ENCODE measurements at regions not wholly inside any gene's neighbourhood (a gene's known extent, or its start where the extent isn't known, plus 50 kb on each side); places are given as distances from the start of the nearest gene placed in this dataset.
"Not testable (repeated sequence)": the region's sequence is repeated elsewhere in the genome, so short reads cannot be mapped to it uniquely, and the experiment has no call there.

DNA sequence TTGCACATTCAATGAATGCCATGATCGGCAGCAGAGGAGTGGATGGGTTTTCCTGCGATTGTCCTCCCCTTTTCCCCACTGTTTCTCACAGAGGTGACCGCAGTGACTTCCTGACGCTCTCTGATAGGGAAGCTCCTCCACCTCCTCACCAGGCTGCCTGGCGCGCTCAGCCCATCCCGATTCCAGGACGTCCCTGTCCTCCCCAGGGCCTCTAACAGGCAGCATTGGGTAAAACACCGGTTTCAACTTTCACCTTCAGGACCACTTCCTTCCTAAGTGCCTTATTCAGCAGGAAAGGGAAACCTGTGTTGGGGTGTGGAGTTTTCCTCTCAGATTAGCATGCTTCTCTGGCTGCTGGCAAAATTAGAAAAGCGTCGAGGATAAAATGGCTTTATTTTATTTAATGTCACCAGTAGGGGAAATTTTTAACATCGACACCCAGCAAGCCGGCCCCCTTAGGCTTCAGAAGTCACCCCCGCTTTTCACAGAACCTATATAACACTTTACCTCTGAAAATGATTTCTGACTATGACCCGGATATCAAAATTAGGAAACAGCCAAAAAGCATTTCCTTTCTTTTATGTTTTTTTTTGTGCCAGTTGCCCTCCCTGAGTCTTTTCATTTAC, 570.4 kb upstream of the GJE1 start:
- no peak for DNase-seq

DNA sequence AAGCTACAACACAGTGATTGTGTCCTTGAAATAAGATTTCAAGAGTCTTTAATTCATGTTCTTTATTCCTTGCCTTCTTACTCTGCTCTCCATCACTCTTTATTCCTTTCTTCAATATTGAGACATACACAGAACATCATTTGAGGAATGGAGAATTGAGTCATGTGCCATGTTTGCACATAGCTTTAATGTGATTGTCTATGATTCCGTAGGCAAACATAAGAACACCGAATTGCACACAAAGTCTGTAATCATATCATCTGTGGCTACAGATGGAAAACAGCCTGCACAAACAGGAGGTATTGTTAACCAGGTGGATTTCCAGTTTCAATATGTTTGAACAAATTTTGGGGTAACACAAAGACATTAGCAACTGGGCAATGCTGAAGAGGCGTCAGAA, 571.6 kb upstream of the GJE1 start:
- DNase-seq = no peak

DNA sequence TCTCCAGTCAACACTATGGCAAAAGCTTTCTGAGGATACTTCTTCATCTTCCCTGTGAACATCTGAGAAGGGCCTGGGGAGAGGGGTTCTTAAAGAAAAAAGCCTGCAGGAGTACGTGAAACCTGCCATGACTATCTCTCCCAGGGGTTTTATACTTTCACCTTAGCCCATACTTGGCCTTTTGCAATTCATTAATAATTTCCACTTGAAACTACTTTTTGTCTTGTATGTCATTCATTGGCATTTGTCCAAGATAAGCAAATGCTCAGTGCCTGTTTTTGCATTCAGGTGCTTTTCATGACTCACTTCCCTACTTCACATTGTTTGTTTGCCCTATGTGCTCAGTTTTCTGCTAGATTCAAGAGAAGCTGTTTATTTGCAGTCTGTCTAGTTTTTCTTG, 580.3 kb upstream of the GJE1 start:
- DNase-seq = peak in 1 of 5 experiments; percentile 39

DNA sequence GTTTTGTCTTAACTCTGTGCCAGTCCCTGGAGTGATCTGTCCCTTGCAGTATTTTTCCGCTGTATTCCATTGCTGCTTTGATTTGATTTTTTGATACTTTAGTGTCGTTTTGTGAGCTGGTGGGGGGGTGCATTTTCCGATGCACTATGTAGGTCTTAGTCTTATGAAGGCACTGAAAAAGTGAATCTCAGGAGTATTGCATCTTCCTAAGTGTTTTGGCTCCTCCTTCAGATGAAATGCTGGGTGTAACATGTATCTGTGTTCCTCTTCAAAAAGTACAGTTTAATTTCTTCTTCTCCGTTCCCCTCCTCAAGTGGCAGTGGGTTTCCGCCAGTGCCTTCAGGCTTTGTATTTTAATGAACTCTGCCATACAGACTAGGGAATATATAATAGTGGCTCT, 580.7 kb upstream of the GJE1 start:
- DNase-seq = no peak

DNA sequence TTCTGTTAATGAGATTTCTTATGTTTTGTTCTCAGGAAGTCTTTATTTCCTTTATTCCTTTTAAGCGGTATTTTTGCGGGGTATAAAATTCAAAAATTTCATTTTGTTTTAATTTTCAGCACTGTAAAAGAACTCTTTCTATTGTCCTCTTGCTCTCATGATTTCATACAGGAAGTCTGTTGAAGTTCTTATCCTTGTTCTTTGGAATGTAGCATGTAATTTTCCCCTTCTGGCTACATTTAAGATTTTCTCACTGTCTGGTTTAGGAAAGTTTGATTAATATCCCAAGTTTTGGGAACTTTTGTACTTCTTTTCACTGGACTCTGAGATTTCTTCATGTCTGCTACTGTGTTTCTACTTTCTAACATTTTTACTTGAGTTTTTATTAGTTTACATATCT, 581.4 kb upstream of the GJE1 start:
- DNase-seq = no peak

DNA sequence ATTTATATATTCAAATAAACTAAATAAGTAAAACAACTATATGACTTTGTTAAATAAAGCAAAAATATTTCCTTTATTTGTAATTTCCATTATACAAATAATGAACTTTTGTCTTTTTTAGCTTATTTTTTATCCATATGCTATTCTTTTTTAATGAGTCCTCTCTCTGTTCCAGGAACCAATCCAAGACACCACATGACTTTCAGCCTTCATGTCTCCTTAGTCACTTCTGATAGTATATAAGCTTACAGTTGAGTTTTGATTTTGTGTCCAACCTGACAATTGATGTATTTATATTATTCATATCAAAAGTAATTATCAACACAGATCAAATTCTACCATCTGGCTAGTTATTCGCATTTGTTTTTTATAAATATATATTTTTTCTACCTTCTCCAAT, 582.3 kb upstream of the GJE1 start:
- DNase-seq = no peak

DNA sequence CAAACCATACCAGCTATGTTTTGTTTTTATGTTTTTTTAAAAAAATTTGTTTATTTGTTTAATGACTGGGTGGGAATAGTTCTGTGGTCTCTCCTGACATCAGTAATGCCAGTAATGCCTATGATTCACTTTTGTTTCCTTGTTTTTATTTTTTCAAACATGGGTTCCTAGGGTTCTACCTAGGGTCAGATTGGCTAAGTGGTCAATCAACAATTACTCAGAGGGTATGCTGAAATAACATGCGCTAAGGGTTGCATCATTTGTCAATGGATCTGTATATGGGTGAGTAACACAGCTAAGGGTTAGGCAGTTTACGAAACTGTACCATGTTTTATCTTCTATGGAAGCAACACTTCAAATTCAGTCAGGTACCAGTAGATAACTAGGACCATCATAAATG, 583.8 kb upstream of the GJE1 start:
- DNase-seq = no peak

DNA sequence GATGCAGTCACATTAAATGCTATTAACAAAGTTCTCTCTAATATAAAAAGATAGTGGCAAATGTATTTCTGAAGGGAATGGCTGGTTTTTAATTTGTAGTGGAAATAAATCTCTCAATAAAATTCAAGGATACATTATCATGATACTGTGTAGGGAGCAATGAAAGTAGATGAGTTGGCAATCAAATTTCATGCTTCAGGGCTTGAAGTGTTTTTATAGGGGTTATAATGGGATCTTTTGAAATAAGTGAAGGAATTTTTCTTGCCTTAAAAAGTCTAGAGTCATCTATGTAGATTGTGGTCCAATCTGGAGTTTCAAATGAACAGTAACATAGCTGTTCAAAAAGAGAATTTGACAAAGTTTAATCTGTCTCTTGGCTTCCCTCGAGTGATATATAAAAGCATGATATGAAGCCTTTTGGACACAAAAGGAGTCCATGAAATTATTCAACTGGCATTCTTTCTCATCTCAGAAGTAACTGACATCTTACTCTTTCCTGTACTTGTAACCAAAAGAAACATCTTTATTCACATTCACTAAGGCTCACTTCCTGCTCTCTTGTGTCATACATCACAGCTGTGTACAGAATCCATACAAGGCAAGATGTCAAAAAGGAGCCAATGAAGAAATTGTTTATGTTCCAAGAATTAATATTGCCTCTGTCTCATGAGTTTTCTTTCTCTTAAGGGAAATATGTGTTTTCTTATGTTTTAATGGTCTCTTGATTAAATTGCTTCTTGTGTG, 591.0 kb upstream of the GJE1 start:
- peak in 1 of 5 experiments; percentile 17 for DNase-seq

DNA sequence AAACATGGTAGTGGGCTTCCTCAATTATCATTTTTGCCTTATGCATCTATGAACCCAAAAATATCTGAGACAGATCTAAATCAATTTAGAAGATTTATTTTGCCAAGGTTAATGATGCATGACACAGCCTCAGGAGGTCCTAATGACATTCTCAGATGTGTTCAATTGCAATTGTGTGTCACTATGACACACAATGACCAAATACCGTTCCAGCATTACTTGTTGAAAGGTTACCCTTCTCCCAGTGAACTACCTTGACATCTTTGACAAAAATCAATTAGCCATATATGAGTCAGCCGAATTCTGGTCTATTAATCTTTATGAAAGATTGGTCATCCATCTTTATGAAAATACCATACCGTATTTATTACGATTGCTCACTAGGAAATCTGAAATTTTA, 592.5 kb upstream of the GJE1 start:
- no peak for DNase-seq

DNA sequence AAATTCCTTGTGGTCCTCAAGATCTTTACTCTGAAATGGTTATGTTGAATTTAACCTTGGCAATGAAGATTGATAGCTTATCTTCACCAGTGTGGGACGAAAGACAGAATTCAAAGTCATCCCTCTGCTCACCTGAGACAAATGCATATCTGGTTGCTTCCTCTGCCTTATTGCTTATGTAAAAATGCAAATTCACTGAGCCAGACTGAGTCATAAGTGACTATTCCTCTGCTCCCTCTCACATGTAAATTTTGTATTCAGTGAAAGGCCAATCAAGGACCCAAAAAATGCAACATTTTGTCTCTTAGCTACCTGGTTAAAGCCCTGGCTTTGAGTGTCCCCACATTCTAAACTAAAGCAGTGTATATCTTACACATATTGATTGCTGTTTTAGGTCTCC, 593.1 kb upstream of the GJE1 start:
- no peak for DNase-seq

DNA sequence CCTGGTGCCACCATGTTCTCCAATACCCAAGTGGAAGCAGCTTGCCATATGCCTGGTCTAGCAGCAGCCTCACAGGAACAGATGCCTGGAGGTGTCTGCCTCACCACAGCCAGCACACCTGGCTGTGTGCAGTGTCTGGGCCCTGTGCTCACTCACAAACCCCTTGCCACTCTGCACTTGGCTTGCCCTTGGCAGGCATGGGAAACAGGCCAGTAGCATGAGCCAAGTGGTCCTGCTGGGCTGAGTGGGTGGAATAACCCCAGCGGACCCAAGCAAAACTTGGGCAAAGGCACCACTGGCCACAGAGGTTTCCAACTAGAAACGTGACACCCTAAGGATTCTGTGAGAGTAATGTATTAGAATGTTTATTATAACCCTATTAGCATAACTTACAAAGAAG, 600.5 kb upstream of the GJE1 start:
- DNase-seq = no peak

DNA sequence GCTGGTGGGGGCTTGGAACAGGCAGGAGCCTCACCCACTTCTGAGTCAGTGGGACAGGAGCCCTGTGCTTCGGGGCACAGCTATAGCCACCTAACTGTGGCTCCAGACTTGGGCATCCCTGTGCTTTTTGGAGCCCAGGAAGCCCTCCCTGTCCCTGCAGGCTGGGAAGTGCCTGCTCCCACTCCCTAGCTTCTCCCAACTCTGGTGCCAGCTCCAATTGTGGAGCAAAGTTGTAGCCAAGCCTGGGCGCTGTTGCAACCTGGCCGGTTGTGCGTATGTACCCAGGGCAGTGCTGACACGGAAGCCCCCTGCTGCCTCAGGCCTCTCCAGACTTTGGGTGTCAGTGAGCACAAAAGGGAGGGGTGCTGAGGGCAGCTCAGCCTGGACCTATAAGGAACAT, 601.7 kb upstream of the GJE1 start:
- DNase-seq = no peak

DNA sequence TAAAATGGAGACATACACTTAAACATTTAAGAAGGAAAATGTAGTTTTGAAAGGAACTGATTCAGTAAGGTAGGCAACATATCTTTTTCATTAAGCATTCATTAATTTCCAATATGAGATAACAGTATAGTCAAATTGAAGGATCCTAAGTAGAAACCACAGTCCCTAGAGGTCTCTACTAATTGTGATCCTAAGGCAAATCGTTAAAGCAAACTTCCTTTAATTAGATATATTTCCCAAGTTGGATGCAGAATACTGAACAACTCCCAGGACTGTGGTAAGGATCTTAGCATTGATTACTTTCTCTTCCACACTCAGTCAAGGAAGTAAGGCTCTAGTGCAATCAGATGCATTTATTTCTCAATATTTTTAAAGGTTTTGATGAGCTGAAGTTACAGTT, 604.1 kb upstream of the GJE1 start:
- DNase-seq = no peak

DNA sequence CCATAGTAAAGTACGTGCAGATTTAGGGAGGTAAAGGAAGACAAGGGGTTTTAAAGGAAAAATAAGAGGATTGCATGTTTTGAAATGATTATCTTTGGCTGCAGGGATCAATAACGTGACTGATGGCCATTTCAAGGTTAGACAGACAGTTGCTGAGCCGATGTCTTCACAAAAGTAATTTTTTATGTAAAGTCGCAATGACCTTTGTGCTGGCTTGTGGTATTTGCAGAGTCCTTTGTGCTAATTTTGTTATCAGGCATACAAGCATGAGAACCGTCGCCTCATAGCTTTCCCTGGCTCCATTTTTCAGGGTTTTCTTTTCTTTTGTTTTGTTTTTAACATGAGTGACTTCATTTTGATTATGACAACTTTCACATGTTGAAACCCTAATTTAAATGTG, 605.7 kb upstream of the GJE1 start:
- DNase-seq = no peak

DNA sequence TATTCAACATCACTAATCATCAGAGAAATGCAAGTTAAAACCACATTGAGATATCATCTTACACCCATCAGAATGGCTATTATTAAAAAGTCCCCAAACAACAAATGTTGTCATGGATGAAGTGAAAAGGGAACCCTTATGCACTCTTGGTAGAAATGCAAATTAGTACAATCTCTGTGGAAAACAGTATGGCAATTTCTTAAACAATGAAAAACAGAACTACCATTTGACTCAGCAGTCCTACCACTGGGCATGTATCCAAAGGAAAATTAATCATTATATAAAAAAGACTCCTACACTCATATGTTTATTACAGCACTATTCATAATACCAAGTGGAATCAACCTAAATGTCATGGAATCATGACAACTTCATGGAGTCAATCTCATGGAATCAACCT, 611.3 kb upstream of the GJE1 start:
- no peak for DNase-seq

DNA sequence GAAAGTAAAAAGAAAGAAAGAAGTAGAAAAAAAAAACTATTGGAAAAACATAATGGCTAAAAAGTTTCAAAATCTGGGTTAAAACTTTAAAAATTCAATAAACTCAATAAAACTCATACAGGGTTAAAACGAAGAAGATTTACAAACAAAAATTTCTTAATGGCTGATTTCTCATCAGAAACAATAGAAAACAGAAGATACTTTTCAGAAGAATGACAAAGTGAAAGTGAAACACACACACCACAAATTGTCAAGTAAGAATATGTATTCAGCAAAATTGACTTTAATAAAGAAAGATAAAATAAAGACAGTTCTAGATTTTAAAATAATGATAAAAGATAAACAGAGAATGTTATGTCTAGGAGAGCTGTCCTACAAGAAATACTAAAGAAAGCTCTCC, 618.9 kb upstream of the GJE1 start:
- DNase-seq = peak in 1 of 5 experiments; percentile 53

DNA sequence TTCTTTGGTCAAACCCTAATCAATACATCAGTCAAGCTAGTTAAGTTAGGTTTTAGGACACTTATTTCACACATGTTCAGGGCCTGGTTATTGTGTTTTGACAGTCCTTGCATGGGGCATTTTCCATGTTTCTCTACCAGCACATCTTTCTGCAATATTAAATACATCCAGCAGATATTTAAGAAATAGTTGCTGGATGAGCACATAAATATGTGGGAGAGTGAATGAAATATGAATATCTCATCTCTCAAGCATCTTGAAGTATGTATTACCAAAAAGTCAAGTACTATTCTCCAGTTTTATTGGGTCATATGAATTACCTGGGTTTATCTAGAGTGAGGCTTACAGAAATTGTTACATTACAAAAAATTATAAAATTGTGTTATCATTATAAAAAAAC, 621.9 kb upstream of the GJE1 start:
- no peak for DNase-seq

DNA sequence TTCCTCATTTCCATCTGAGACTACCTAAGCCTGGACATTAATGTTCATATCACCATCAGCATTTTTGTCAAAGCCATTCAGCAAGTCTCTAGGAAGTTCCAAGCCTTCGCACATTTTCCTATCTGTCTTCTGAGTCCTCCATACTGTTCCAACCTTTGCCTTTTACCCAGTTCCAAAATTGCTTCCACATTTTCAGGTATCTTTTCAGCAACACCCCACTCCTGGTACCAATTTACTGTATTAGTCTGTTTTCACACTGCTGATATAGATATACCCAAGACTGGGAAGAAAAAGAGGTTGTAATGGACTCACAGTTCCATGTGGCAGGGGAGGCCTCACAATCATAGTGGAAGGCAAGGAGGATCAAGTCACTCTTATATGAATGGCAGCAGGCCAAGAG, 626.7 kb upstream of the GJE1 start:
- DNase-seq = not testable (repeated sequence)

DNA sequence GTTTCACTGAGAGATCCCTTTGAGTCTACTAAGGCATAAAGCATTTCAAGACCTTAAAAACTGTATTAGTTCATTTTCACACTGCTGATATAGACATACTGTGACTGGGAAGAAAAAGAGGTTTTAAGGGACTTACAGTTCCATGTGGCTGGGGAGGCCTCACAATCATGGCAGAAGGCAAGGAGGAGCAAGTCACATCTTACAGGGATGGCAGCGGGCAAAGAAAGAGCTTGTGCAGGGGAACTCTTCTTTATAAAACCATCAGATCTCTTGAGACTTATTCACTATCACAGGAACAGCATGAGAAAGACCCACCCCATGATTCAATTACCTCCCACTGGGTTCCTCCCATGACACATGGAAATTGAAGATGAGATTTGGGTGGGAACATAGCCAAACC, 628.4 kb upstream of the GJE1 start:
- not testable (repeated sequence) for DNase-seq

DNA sequence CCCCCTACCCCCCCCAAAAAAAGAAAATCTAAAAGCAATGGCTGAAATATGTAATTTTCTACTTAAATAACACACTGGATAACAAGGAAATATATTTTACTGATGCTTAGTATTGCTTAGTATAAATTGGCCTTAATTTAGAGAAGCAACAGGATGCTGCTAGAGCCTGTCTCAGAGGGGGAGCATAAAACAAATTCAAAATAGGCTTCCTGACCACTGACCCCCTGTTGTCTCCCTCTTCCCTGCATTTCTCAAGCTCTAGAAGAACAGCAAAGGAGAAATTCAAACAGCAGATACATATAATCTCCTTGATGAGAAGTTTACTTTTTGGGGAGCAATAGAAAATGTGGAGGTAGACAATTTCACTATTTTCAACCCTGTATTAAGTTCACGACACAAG, 631.1 kb upstream of the GJE1 start:
- no peak for DNase-seq

DNA sequence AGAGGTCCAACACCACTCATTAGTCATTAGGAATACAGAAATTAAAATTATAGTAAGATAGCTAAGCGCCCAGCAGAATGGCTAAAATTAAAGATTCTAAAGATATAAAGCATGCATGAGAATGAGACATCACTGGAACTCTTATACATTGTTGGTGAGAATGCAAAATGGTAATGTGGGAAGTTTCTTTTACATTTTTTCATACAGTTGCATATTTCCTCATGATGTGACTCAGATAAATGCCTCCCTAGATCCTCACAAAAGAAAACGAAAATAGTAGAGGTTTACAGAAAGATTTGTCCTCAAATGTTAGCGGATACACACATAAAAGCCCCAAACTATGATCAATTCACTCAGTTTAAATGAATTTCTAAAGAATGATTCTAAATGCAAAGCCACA, 633.7 kb upstream of the GJE1 start:
- DNase-seq = no peak

DNA sequence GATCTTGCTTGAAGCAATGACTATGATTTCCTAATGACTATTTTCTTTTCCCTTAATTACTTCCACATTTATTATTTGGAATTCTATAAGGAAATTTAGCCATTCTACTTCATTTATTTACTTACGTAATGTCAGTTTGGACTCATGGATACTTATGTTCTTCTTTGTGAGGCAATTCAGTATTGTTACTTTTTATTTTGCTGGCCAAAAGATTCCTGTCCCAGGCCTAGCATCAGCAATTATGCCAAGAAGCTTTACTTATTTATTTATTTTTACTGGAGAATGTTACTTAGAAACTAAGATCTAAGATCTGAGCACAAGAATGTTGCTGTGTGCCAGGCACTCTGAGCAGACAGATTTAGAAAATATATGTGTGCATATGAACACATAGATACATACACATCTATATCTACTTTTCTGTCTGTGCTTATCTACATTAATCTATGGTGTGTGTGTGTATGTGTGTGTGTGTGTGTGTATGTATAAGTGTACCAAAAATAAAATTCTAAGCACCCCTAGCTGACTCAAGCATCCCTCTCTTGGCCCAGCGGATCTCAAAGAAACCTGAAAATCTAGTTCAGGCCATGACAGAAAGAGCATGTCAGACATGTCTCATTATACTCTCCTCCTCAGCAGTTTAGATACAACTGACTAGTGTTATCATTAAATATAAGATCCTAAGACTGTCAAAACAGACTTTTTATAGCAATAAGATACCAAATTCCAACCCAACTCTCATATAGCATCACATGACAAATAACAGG, 640.0 kb upstream of the GJE1 start:
- DNase-seq = no peak

DNA sequence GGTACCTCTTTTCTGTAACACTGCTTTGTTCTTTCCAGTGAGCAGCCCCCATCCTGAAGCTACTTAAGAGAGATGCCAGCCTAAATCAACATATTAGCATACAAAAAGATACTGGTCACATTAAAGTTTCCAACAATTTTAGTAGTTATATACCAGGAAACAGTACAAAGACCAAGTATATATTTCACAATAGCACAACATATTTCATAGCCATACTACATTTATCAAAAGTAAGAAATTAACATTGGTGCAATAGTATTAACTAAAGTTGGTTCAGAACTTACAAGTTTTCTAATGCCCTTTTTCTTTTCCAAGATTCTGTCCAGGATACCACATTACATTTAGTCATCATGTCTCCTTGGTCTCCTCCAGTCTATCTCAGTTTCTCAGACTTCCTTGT, 641.0 kb upstream of the GJE1 start:
- no peak for DNase-seq

DNA sequence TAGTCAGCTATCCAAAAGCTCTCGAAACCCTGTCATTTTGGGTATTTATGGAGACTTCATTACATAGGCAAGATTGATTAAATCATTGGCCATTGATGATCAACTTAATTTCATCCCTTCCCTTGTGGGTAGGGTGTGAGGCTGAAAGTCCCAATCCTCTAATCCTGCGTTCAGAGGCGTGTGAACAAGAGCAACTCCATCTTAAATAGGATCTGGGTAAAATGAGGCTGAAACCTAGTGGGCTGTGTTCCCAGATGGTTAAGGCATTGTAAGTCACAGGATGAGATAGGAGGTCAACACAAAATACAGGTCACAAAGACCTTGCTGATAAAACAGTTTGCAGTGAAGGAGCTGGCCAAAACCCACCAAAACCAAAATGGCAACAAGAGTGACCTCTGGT, 641.7 kb upstream of the GJE1 start:
- DNase-seq = no peak

All from T-helper 2 cell (primary cell).